HCT116 (cell line): ENCODE measurements at regions not wholly inside any gene's neighbourhood (a gene's known extent, or its start where the extent isn't known, plus 50 kb on each side); places are given as distances from the start of the nearest gene placed in this dataset.

Experiments
- CTCF ChIP-seq, 3 experiments: fragments of 200-600 bp in 1 of 3; sonication (generic) in 1 of 3; IDR thresholded peaks in 2 of 3; conservative IDR thresholded peaks in 1 of 3; 2 replicates each; pipeline ENCODE4 v1.5.1; 2012 to 2017; ENCODE audit warnings: low read depth in 2 of 3, low read length in 2 of 3, antibody characterized with exemption in 1 of 3, borderline replicate concordance in 1 of 3, control low read depth in 1 of 3, mild to moderate bottlenecking in 1 of 3, mixed read lengths in 1 of 3, mixed run types in 1 of 3, moderate library complexity in 1 of 3; ENCODE audit not compliant: insufficient read depth in 1 of 3
- EZH2 ChIP-seq: fragments of 200-600 bp; sonication (generic); IDR thresholded peaks from 2 replicates; pipeline ENCODE4 v1.6.1; 2017; ENCODE audit warnings: antibody characterized with exemption, mixed run types
- POLR2A ChIP-seq: IDR thresholded peaks from 2 replicates; pipeline ENCODE4 v1.7.0; 2011; ENCODE audit warnings: borderline replicate concordance; ENCODE audit not compliant: insufficient read depth, insufficient read length; ENCODE audit errors: extremely low read depth
- POLR2AphosphoS5 ChIP-seq: IDR thresholded peaks from 2 replicates; pipeline ENCODE4 v1.6.1; 2011; ENCODE audit warnings: mild to moderate bottlenecking, low read depth, low read length, moderate library complexity
- REST ChIP-seq: IDR thresholded peaks from 2 replicates; pipeline ENCODE4 v1.6.1; 2012; ENCODE audit warnings: low read depth
- SIN3A ChIP-seq: IDR thresholded peaks from 2 replicates; pipeline ENCODE4 v1.6.1; 2012; ENCODE audit warnings: low read depth

- TF ChIP-seq CTCF (IDR thresholded peaks at IDR 0.05 in 2 of 3, conservative IDR thresholded peaks at IDR 0.05 in 1 of 3; ENCODE audit: borderline replicate concordance in 1 of 3, insufficient read depth in 1 of 3, low read depth in 2 of 3, low read length in 2 of 3) = no peak
- no peak for TF ChIP-seq POLR2AphosphoS5
- no peak for TF ChIP-seq POLR2A
- no peak for TF ChIP-seq SIN3A
- TF ChIP-seq EZH2 = no peak
- TF ChIP-seq REST = no peak
Observed at GRCh38 chr1:112169517-112169916, 180.0 kb upstream of the KCND3 start.
